Left ventricle myocardium inferior (tissue), 1 donor: ENCODE measurements at regions not wholly inside any gene's neighbourhood (a gene's known extent, or its start where the extent isn't known, plus 50 kb on each side); places are given as distances from the start of the nearest gene placed in this dataset. TPM values are rescaled to one million over a fixed set of nuclear protein-coding genes. Genes with fewer than 3 reads are reported as not detected.

ENCODE experiments used
- DNase-seq: peaks from one replicate; pipeline ENCODE4 v3.0.0-alpha.2; 2020
- H3K27ac ChIP-seq: fragments of 200-600 bp; replicated peaks from 2 replicates; pipeline ENCODE4 v1.8.0; 2021
- H3K27me3 ChIP-seq: fragments of 200-600 bp; 2 replicates; pipeline ENCODE4 v1.8.0; 2021; ENCODE audit warnings: low read depth
- H3K36me3 ChIP-seq: fragments of 200-600 bp; 2 replicates; pipeline ENCODE4 v1.8.0; 2021
- H3K4me1 ChIP-seq: fragments of 200-600 bp; 2 replicates; pipeline ENCODE4 v1.8.0; 2021
- H3K4me3 ChIP-seq: fragments of 200-600 bp; 2 replicates; pipeline ENCODE4 v1.8.0; 2021; ENCODE audit warnings: mild to moderate bottlenecking, moderate library complexity
- H3K9me3 ChIP-seq: fragments of 200-600 bp; replicated peaks from 2 replicates; pipeline ENCODE4 v1.8.0; 2021
- intact Hi-C: fragments of 100-400 bp; cut with micrococcal nuclease; formaldehyde crosslinking; loops from one replicate; pipeline ENCODE4 v1.11.0; 2022
- microRNA-seq: library from miRNA; unstranded; fragments of <30 nt; microRNA quantifications from one replicate; pipeline ENCODE4 v1.2.0, GENCODE V29; 2020
- TF ChIP-seq, protein P1 (sequence below): fragments of 200-600 bp; IDR thresholded peaks from 2 replicates; pipeline ENCODE4 v1.8.0; 2021; ENCODE audit warnings: antibody characterized with exemption, mild to moderate bottlenecking, borderline replicate concordance
- donor health status: DM: no; HTN: yes; CAD: no; lungs with severe emphysema.

DNA sequence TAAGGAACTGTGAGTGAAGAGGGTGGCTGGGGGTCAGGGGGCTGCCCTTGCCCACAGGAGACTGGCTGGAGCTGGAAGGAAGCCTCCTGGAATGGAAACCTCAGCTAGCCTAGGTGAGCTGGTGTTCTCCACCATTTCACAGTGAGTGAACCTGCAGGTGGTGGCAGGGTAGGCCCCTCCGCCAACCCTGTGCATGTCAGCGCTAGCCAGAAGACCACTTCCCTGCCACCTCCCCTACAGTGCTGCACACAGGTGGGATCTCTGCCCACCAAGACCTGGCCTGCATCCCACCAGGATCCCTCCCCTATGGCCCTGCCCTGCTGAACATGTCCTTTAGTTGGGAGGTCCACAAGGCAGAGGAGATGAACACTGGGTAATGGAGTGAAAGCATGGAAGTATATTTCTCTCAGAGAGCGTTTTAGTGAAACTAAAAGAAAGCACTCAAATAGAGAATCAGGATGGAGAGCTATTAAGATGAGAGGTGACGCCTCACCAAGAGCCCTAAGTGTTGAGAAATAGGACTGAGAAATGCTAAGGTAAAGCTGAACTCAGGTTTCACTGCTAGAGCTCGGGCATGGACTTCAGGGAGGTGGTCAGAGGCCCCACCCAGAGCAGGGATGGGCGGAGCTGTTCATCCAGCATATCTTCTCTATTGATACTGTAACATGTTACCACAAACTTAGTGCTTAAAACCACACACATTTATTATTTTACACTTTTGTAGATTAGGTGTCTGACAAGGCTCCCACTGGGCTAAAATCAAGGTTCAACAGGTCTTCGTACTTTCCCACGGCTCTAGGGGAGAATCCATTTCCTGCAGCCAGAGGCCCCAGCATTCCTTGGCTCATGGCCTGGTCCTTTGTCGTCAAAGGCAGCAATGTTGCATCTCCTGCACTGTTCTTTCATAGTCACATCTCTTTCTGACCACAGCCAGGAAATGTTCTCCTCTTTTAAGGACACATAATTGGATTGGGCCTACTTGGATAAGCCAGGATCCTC, 83.2 kb downstream of the DIRAS2 start:
- H3K9me3 ChIP-seq = no peaks in the 10 kb centered on the region
- no peaks in the 10 kb centered on the region for H3K4me1 ChIP-seq
- no peaks in the 10 kb centered on the region for H3K27me3 ChIP-seq
- TF ChIP-seq, protein P1, sequence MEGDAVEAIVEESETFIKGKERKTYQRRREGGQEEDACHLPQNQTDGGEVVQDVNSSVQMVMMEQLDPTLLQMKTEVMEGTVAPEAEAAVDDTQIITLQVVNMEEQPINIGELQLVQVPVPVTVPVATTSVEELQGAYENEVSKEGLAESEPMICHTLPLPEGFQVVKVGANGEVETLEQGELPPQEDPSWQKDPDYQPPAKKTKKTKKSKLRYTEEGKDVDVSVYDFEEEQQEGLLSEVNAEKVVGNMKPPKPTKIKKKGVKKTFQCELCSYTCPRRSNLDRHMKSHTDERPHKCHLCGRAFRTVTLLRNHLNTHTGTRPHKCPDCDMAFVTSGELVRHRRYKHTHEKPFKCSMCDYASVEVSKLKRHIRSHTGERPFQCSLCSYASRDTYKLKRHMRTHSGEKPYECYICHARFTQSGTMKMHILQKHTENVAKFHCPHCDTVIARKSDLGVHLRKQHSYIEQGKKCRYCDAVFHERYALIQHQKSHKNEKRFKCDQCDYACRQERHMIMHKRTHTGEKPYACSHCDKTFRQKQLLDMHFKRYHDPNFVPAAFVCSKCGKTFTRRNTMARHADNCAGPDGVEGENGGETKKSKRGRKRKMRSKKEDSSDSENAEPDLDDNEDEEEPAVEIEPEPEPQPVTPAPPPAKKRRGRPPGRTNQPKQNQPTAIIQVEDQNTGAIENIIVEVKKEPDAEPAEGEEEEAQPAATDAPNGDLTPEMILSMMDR = no peak
- intact Hi-C loops = no loop called here
- H3K27ac ChIP-seq = no peak overlapping the region
- no peak for DNase-seq
- H3K4me3 ChIP-seq = no peak overlapping the region
- H3K36me3 ChIP-seq = no peaks in the 10 kb centered on the region

Small RNA genes lying in the stretch of these regions (microRNA-seq; reads per million reads assigned to microRNA genes)
- not detected for gene MIR4290
